OCI-LY7 (cell line): ENCODE measurements at regions not wholly inside any gene's neighbourhood (a gene's known extent, or its start where the extent isn't known, plus 50 kb on each side); places are given as distances from the start of the nearest gene placed in this dataset.

ENCODE experiments used
- BruUV-seq: library from RNA; stranded (reverse); fragments of 400-500 nt; replicated peaks from 2 replicates; lab custom pipeline; 2021; lab: Mats Ljungman, UMichigan
- CTCF ChIA-PET: fragments of 300-600 bp; sonication (Branson Sonifier 250); formaldehyde crosslinking; loops from one replicate; lab custom pipeline; 2022; ENCODE audit warnings: antibody characterized with exemption; ENCODE audit not compliant: unreplicated experiment; lab: Charles Lee
- POLR2A ChIA-PET: fragments of 300-600 bp; sonication (Branson Sonifier 250); formaldehyde crosslinking; loops from one replicate; lab custom pipeline; 2022; ENCODE audit warnings: antibody characterized with exemption; lab: Charles Lee
- DNase-seq: peaks from one replicate; pipeline ENCODE4 v3.0.0-alpha.2; 2015; ENCODE audit warnings: low spot score
- H2AFZ ChIP-seq: fragments of 200-600 bp; sonication (generic), shearing (Covaris generic); 2 replicates; pipeline ENCODE4 v1.6.1; 2014; ENCODE audit warnings: mild to moderate bottlenecking, antibody characterized with exemption, low read length, moderate library complexity
- H3K27ac ChIP-seq: fragments of 200-600 bp; sonication (generic); 2 replicates; pipeline ENCODE4 v1.5.1; 2014; ENCODE audit warnings: mixed run types, low read depth, mild to moderate bottlenecking, moderate library complexity, low read length, inconsistent platforms; ENCODE audit not compliant: poor library complexity, severe bottlenecking
- H3K36me3 ChIP-seq: fragments of 200-600 bp; sonication (generic); 2 replicates; pipeline ENCODE4 v1.6.1; 2014; ENCODE audit warnings: mild to moderate bottlenecking, antibody characterized with exemption, low read length, moderate library complexity, mixed read lengths; ENCODE audit not compliant: insufficient read depth
- H3K4me1 ChIP-seq: fragments of 200-600 bp; sonication (generic); 2 replicates; pipeline ENCODE4 v1.5.1; 2014; ENCODE audit warnings: mild to moderate bottlenecking, low read length; ENCODE audit not compliant: insufficient read depth, poor library complexity, severe bottlenecking
- H3K4me2 ChIP-seq: fragments of 200-600 bp; sonication (generic); 2 replicates; pipeline ENCODE4 v1.6.1; 2014; ENCODE audit warnings: mild to moderate bottlenecking, low read length
- H3K4me3 ChIP-seq: fragments of 200-600 bp; sonication (generic); 2 replicates; pipeline ENCODE4 v1.5.1; 2014; ENCODE audit warnings: mild to moderate bottlenecking, low read depth, low read length; ENCODE audit not compliant: poor library complexity, severe bottlenecking
- H3K79me2 ChIP-seq: fragments of 200-600 bp; sonication (generic); 2 replicates; pipeline ENCODE4 v1.6.1; 2016; ENCODE audit warnings: low read depth, mild to moderate bottlenecking, low read length, moderate library complexity, mixed read lengths; ENCODE audit not compliant: insufficient read depth
- H3K9me2 ChIP-seq: fragments of 200-600 bp; sonication (generic); 2 replicates; pipeline ENCODE4 v1.6.1; 2016; ENCODE audit warnings: mild to moderate bottlenecking, low read length, mixed read lengths; ENCODE audit not compliant: insufficient read depth
- H3K9me3 ChIP-seq: fragments of 200-600 bp; sonication (generic); 2 replicates; pipeline ENCODE4 v1.6.1; 2014; ENCODE audit warnings: mild to moderate bottlenecking, mixed run types, low read length, mixed read lengths
- H4K20me1 ChIP-seq: fragments of 200-600 bp; sonication (generic); 2 replicates; pipeline ENCODE4 v1.6.1; 2014; ENCODE audit warnings: mild to moderate bottlenecking, antibody characterized with exemption, low read length, moderate library complexity, mixed read lengths; ENCODE audit not compliant: insufficient read depth
- CTCF ChIP-seq: fragments of 200-600 bp; sonication (generic); conservative IDR thresholded peaks from 2 replicates; pipeline ENCODE4 v1.5.1; 2014; ENCODE audit warnings: mild to moderate bottlenecking, antibody characterized with exemption, low read length, moderate library complexity, mixed read lengths
- EZH2phosphoT487 ChIP-seq: fragments of 200-600 bp; sonication (generic); IDR thresholded peaks from 2 replicates; pipeline ENCODE4 v1.6.1; 2018; ENCODE audit warnings: low read depth, borderline replicate concordance, mild to moderate bottlenecking, mixed run types, antibody characterized with exemption, low read length, moderate library complexity, mixed read lengths
- intact Hi-C: fragments of 100-400 bp; cut with micrococcal nuclease; formaldehyde crosslinking; loops from one replicate; pipeline ENCODE4 v1.10.0; 2022; ENCODE audit not compliant: unreplicated experiment

GRCh38 chr20:4071178-4071693 lies 55.9 kb upstream of the RNF24 start:
- POLR2A ChIA-PET, result interaction anchor here (0.6 to 1.0 kb wide), 2 partner anchors 12 to 304 kb away, joined by 3 to 4 read pairs; partner anchors contain the start of gene ADISSP
- DNase-seq, result no peak
- TF ChIP-seq EZH2phosphoT487, result no peak
- TF ChIP-seq CTCF, result no peak
- no peak overlapping the region for H2AFZ ChIP-seq
- H3K4me3 ChIP-seq, result no peak overlapping the region
- 0 out of 2 replicates have a peak, but pooled peaks cover 6% of the 10 kb centered on the region for H3K9me3 ChIP-seq
- H3K4me1 ChIP-seq, result no peaks in the 10 kb centered on the region
- H3K27ac ChIP-seq, result no peak overlapping the region
- no peaks in the 10 kb centered on the region for H3K79me2 ChIP-seq
- H3K4me2 ChIP-seq, result no peak overlapping the region
- BruUV-seq, result no TSS peak
- H4K20me1 ChIP-seq, result no peaks in the 10 kb centered on the region
- CTCF ChIA-PET, result no interaction called here
- H3K9me2 ChIP-seq, result no peaks in the 10 kb centered on the region; the same call in 1 of the 2 replicates
- H3K36me3 ChIP-seq, result no peaks in the 10 kb centered on the region
- intact Hi-C loops, result no loop called here

- intact Hi-C loops, result no loop called here
- BruUV-seq, result no TSS peak
- CTCF ChIA-PET, result no interaction called here
Measured at GRCh38 chr20:4070323-4071177, 55.2 kb upstream of the RNF24 start.

More at GRCh38 chr20:4070323-4071177, 55.2 kb upstream of the RNF24 start:
- Histone ChIP-seq H3K27ac (no peak overlapping the region), H3K4me3 (no peak overlapping the region), H3K4me1 (no peaks in the 10 kb centered on the region), H3K4me2 (no peak overlapping the region), H3K79me2 (no peaks in the 10 kb centered on the region), H3K9me3 (0 out of 2 replicates have a peak, but pooled peaks cover 6% of the 10 kb centered on the region), H4K20me1 (no peaks in the 10 kb centered on the region), H3K36me3 (no peaks in the 10 kb centered on the region), H2AFZ (no peak overlapping the region), H3K9me2 (no peaks in the 10 kb centered on the region; the same call in 1 of the 2 replicates)
- TF ChIP-seq CTCF, result no peak
- TF ChIP-seq EZH2phosphoT487, result no peak
- DNase-seq, result no peak
- POLR2A ChIA-PET, result interaction anchor here (0.7 kb wide), 1 partner anchor 394 kb away, joined by 4 read pairs; no protein-coding TSS in a partner anchor
